ENCODE measurements at regions not wholly inside any gene's neighbourhood (a gene's known extent, or its start where the extent isn't known, plus 50 kb on each side); places are given as distances from the start of the nearest gene placed in this dataset.
A peak's percentile ranks its signal among the peaks of the same experiment; 100 is the strongest.

GRCh38 chr5:125254267-125254666, 507.8 kb upstream of the ZNF608 start:
- TF ChIP-seq POLR2A (IDR thresholded peaks at IDR 0.05) (no peak), CTCF (IDR thresholded peaks at IDR 0.05 in 4 of 5, conservative IDR thresholded peaks at IDR 0.05 in 1 of 5) (no peak)
- no peak overlapping the region for H3K27ac ChIP-seq
- intact Hi-C loops (cut with DNase I; ENCODE audit: low total_unique reads) = no loop called here
- H3K9me3 ChIP-seq = no peaks in the 10 kb centered on the region
- ATAC-seq (no peak), DNase-seq (no peak)
- in situ Hi-C loops (cut with MboI; ENCODE audit: low sequenced_read_pairs in 4 of 4) = no loop called here
- no peak overlapping the region for H3K4me3 ChIP-seq
- H3K36me3 ChIP-seq = no peaks in the 10 kb centered on the region
- H3K4me1 ChIP-seq = peaks cover 9 to 16% of the 10 kb centered on the region in 2 donors
- no peaks in the 10 kb centered on the region for H3K27me3 ChIP-seq

DNA sequence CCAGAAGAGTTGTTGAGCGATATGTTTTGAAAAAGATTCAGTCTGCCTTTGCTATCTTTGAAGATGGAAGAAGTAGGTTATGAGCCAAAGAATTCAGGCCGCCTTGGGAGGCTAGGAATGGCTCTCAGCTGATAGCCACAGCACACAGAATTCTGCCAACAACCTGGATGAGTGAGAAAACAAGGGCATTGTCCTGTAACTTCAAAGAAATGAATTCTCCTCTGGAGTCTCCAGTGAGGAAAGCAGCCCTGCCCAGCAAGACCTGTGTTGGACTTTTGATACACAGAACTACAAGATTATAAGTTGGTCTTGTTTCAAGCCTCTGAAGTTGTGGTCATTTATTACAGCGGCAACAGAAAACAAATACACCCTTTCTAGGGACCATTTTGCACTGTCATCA, 509.9 kb upstream of the ZNF608 start:
- Histone ChIP-seq H3K9me3 (peaks cover 0 to 1% (median 0%) of the 10 kb centered on the region in 3 donors), H3K36me3 (no peaks in the 10 kb centered on the region), H3K27ac (peak overlapping the region; percentile 63 to 74 (median 69)), H3K27me3 (no peaks in the 10 kb centered on the region), H3K4me1 (peaks cover 9 to 16% of the 10 kb centered on the region in 2 donors), H3K4me3 (no peak overlapping the region)
- no peak for TF ChIP-seq POLR2A (IDR thresholded peaks at IDR 0.05)
- TF ChIP-seq CTCF (IDR thresholded peaks at IDR 0.05 in 4 of 5, conservative IDR thresholded peaks at IDR 0.05 in 1 of 5) = no peak
- no peak for DNase-seq
- no peak for ATAC-seq
- in situ Hi-C loops (cut with MboI; ENCODE audit: low sequenced_read_pairs in 4 of 4) (no loop called here), intact Hi-C loops (cut with DNase I; ENCODE audit: low total_unique reads) (no loop called here)

- no peak for TF ChIP-seq CTCF (IDR thresholded peaks at IDR 0.05 in 4 of 5, conservative IDR thresholded peaks at IDR 0.05 in 1 of 5)
- TF ChIP-seq POLR2A (IDR thresholded peaks at IDR 0.05) = no peak
- Histone ChIP-seq H3K4me1 (peaks cover 9 to 16% of the 10 kb centered on the region in 2 donors), H3K4me3 (peak overlapping the region in 1 of 4 donors; percentile 13), H3K36me3 (no peaks in the 10 kb centered on the region), H3K9me3 (peaks cover 0 to 5% (median 0%) of the 10 kb centered on the region in 3 donors), H3K27me3 (no peaks in the 10 kb centered on the region), H3K27ac (peak overlapping the region; percentile 63 to 74 (median 69))
- DNase-seq (no peak), ATAC-seq (peak; percentile 100)
- intact Hi-C loops (cut with DNase I; ENCODE audit: low total_unique reads) (no loop called here), in situ Hi-C loops (cut with MboI; ENCODE audit: low sequenced_read_pairs in 4 of 4) (no loop called here)
Observed at GRCh38 chr5:125257057-125257972, 510.9 kb upstream of the ZNF608 start.

GRCh38 chr5:125257997-125258396, 511.6 kb upstream of the ZNF608 start:
- in situ Hi-C loops (cut with MboI; ENCODE audit: low sequenced_read_pairs in 4 of 4) = no loop called here
- no peaks in the 10 kb centered on the region for H3K36me3 ChIP-seq
- ATAC-seq (no peak), DNase-seq (no peak)
- H3K4me1 ChIP-seq = peaks cover 9 to 16% of the 10 kb centered on the region in 2 donors
- peaks cover 0 to 5% (median 0%) of the 10 kb centered on the region in 3 donors for H3K9me3 ChIP-seq
- intact Hi-C loops (cut with DNase I; ENCODE audit: low total_unique reads) = no loop called here
- no peaks in the 10 kb centered on the region for H3K27me3 ChIP-seq
- H3K27ac ChIP-seq = peak overlapping the region in 2 of 4 donors; percentile 72 to 74
- TF ChIP-seq POLR2A (IDR thresholded peaks at IDR 0.05) (no peak), CTCF (IDR thresholded peaks at IDR 0.05 in 4 of 5, conservative IDR thresholded peaks at IDR 0.05 in 1 of 5) (no peak)
- no peak overlapping the region for H3K4me3 ChIP-seq

All from gastrocnemius medialis (tissue), 4 donors.